T-helper 17 cell (primary cell): ENCODE measurements at regions not wholly inside any gene's neighbourhood (a gene's known extent, or its start where the extent isn't known, plus 50 kb on each side); places are given as distances from the start of the nearest gene placed in this dataset.

Experiments used
- ATAC-seq: fragments of 150-1000 bp; cut with Tn5 transposase; 2 replicates; pipeline ENCODE4 v1.10.0; 2021; ENCODE audit warnings: mild to moderate bottlenecking, moderate library complexity
- DNase-seq, 3 donors: peaks; one replicate each; pipeline versions ENCODE4 v3.0.0 to v3.0.0-alpha.2; 2020 to 2021
- H3K9me3 ChIP-seq: one replicate; pipeline ENCODE4 v1.7.0; 2013; ENCODE audit warnings: low read length, mild to moderate bottlenecking; ENCODE audit not compliant: control insufficient read depth, poor library complexity, severe bottlenecking
- H3K27ac Mint-ChIP-seq: one replicate; pipeline ENCODE4 v1.8.0; 2022; ENCODE audit warnings: mild to moderate bottlenecking, moderate library complexity, mixed read lengths
- H3K27me3 Mint-ChIP-seq: one replicate; pipeline ENCODE4 v1.8.0; 2022; ENCODE audit warnings: mixed read lengths
- H3K36me3 Mint-ChIP-seq: one replicate; pipeline ENCODE4 v1.8.0; 2022; ENCODE audit warnings: low read depth, mixed read lengths
- H3K4me1 Mint-ChIP-seq: one replicate; pipeline ENCODE4 v1.8.0; 2022; ENCODE audit warnings: mild to moderate bottlenecking, mixed read lengths
- H3K4me3 Mint-ChIP-seq: one replicate; pipeline ENCODE4 v1.8.0; 2022; ENCODE audit warnings: mild to moderate bottlenecking, moderate library complexity, mixed read lengths

DNA sequence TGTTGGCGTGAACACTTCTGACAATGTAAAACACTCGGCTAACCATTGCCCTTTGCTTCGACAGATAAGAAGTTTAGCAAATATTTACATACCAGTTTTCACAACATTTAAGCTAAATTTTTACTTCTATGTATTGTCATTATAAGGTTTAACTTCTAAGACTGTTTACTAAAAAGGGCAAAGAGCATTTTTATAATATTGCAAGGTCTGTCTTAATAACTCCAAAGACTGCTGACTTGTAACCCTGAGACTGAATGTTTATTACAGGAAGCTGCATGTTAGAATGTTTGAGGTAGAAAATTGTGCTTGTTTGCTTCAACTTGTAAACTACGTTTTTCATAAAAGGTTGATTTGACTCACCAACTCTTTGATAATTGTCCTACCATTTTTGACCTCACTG, 213.2 kb upstream of the RPS6KA3 start:
- H3K4me1 Mint-ChIP-seq, result no peaks in the 10 kb centered on the region
- no peak for DNase-seq
- H3K9me3 ChIP-seq, result no peaks in the 10 kb centered on the region
- H3K27me3 Mint-ChIP-seq, result peaks cover 9% of the 10 kb centered on the region
- no peak for ATAC-seq
- H3K4me3 Mint-ChIP-seq, result no peak overlapping the region
- no peak overlapping the region for H3K27ac Mint-ChIP-seq
- H3K36me3 Mint-ChIP-seq, result no peaks in the 10 kb centered on the region

- Mint-ChIP-seq H3K4me1 (no peaks in the 10 kb centered on the region), H3K36me3 (no peaks in the 10 kb centered on the region), H3K27ac (no peak overlapping the region), H3K27me3 (peaks cover 9% of the 10 kb centered on the region), H3K4me3 (no peak overlapping the region)
- no peaks in the 10 kb centered on the region for H3K9me3 ChIP-seq
- ATAC-seq (no peak), DNase-seq (no peak)
Observed at GRCh38 chrX:20479048-20479447, 212.3 kb upstream of the RPS6KA3 start.

DNA sequence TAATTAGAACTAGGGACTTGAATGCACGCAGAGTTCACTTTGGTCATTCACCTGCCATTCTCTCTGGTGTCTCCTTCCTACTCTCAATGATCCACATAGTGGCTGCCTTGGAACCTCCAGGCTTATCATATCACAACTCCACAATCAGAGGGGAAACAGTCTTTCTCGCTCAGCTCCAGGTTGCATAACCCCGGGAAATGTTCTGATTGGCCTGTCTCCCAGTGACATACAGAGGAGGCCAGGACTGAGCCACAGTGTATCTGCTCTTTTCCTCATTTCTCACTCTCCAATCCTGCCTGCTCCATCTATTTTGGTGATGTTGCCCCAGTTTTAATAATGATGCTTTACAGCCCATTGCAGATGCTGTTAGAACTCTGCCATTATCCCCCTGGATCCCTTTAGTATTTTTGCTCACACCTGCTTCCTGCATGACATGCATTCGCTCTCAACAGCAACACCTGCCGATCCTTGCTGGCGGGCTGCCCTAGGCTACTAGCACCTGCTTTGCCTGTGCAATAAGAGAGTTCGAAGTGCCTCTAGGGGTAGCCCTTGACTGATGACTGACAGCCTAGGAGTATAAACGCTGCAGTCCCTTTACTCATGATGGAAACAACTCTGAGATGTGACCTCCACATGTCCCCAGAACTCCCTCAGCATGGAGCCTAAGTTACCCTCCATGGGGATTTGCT, 211.3 kb upstream of the RPS6KA3 start:
- ATAC-seq, result no peak
- no peaks in the 10 kb centered on the region for H3K9me3 ChIP-seq
- no peak overlapping the region for H3K27ac Mint-ChIP-seq
- H3K27me3 Mint-ChIP-seq, result peaks cover 9% of the 10 kb centered on the region
- no peaks in the 10 kb centered on the region for H3K4me1 Mint-ChIP-seq
- no peak for DNase-seq
- H3K36me3 Mint-ChIP-seq, result no peaks in the 10 kb centered on the region
- no peak overlapping the region for H3K4me3 Mint-ChIP-seq

DNA sequence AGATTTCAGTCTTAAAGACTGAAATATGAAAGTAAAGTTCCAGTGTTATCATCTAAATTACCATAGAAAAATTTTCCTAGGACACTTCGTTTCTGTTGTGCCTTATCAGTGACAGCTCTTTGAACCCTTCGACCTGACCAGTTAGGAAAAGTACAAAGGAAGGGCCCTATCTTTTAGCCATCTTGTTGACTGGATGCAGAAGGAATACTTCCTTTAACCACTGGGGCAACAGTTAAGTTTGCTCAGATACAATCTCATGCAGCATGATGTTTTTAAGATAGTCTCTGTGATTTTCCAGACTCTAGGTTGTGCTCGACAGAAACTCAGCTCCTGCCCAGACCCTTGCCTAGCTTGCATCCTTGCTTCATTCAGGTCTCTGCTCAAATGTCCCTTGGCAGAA, 210.5 kb upstream of the RPS6KA3 start:
- Mint-ChIP-seq H3K27ac (no peak overlapping the region), H3K4me3 (no peak overlapping the region), H3K27me3 (peaks cover 9% of the 10 kb centered on the region), H3K36me3 (no peaks in the 10 kb centered on the region), H3K4me1 (no peaks in the 10 kb centered on the region)
- H3K9me3 ChIP-seq, result no peaks in the 10 kb centered on the region
- ATAC-seq (no peak), DNase-seq (no peak)

- Mint-ChIP-seq H3K27me3 (no peaks in the 10 kb centered on the region), H3K4me1 (no peaks in the 10 kb centered on the region), H3K4me3 (no peak overlapping the region), H3K36me3 (no peaks in the 10 kb centered on the region), H3K27ac (no peak overlapping the region)
- DNase-seq (no peak), ATAC-seq (no peak)
- no peaks in the 10 kb centered on the region for H3K9me3 ChIP-seq
Observed at GRCh38 chrX:20472620-20473258, 206.0 kb upstream of the RPS6KA3 start.

GRCh38 chrX:20472148-20472547, 205.4 kb upstream of the RPS6KA3 start:
- Mint-ChIP-seq H3K36me3 (peaks cover 2% of the 10 kb centered on the region), H3K4me1 (no peaks in the 10 kb centered on the region), H3K27me3 (no peaks in the 10 kb centered on the region), H3K4me3 (no peak overlapping the region), H3K27ac (no peak overlapping the region)
- no peaks in the 10 kb centered on the region for H3K9me3 ChIP-seq
- ATAC-seq (no peak), DNase-seq (no peak)

DNA sequence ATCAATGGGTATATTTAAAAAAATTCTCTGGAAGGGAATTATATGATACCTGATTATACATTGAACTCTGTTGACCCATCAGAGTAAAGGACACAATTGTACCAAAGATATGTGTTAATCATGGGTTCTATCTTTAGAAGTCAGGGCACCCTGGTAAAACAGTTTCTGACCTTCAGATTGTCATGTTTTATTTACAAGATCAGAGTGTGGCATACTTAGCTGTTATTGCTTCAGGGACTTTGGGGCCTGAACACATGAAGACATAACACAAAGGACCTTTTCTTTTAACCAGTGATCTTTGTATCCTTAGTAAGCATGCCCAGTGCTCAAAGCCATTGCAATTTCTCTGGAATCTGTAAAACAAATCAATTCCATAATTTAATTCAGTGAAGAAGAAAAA, 204.8 kb upstream of the RPS6KA3 start:
- DNase-seq (no peak), ATAC-seq (no peak)
- H3K4me1 Mint-ChIP-seq, result no peaks in the 10 kb centered on the region
- H3K36me3 Mint-ChIP-seq, result peaks cover 2% of the 10 kb centered on the region
- no peaks in the 10 kb centered on the region for H3K9me3 ChIP-seq
- H3K27ac Mint-ChIP-seq, result no peak overlapping the region
- no peaks in the 10 kb centered on the region for H3K27me3 Mint-ChIP-seq
- no peak overlapping the region for H3K4me3 Mint-ChIP-seq

DNA sequence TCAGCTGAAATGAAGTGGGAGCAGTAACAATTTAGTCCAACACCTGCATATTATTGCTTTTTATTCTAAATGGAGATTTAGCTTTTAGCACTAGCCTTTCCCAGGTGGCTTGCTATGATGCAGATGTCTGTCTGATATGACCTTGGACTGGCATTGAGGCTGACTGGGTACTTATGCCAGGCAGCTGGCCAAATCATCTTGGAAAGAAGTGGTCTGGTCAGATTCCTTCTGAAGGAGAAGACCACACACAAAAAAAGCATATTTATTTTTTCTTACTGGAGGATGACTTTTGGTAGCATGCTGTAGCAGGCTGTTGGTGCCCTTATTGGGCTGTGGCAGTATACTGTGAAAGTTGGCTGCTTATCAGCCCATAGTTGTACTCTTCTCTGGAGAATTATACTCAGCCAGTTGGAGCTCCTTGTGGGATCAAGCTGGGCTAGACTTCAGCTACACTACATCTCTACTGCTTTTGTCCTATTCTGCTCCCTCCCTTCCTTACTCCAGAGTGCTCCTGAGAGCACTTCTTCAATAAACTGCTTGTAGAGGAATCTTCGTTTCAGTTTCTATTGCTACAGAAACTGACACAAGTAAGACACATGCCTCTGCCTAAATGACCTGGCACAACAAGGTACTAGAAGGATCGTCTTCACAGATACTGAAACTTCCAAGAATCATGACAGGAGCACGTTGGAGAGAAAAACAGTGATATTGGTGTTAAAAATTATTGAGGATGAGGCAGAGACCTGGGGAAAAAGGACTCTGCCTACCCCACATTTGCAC, 196.8 kb upstream of the RPS6KA3 start:
- ATAC-seq (no peak), DNase-seq (no peak)
- no peak overlapping the region for H3K27ac Mint-ChIP-seq
- H3K36me3 Mint-ChIP-seq, result peaks cover 4% of the 10 kb centered on the region
- H3K4me1 Mint-ChIP-seq, result peaks cover 12% of the 10 kb centered on the region
- H3K4me3 Mint-ChIP-seq, result no peak overlapping the region
- no peaks in the 10 kb centered on the region for H3K27me3 Mint-ChIP-seq
- no peaks in the 10 kb centered on the region for H3K9me3 ChIP-seq

DNA sequence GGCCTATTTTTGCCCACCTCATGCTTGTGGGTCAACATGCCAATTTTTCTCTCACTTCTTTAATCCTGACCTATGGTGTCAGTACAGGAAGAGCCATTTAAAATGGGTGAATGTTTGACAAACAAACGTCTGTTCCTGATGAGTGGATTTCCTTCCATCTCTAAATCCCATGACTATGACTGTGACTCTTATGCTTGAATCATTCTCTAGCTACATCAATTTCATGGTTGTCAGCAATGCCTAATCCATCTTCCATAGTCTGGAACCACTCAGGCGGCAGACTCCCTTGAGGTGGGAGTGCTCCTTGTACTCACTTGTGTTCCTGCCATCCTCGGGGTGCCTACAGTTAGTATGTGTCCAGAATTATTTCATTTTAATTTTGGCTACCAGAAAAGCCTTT, 194.9 kb upstream of the RPS6KA3 start:
- Mint-ChIP-seq H3K4me3 (no peak overlapping the region), H3K36me3 (peaks cover 2% of the 10 kb centered on the region), H3K4me1 (peaks cover 14% of the 10 kb centered on the region), H3K27me3 (no peaks in the 10 kb centered on the region), H3K27ac (no peak overlapping the region)
- H3K9me3 ChIP-seq, result no peaks in the 10 kb centered on the region
- DNase-seq, result no peak
- no peak for ATAC-seq

GRCh38 chrX:20461002-20461401, 194.3 kb upstream of the RPS6KA3 start:
- ATAC-seq (no peak), DNase-seq (no peak)
- Mint-ChIP-seq H3K4me3 (no peak overlapping the region), H3K27me3 (no peaks in the 10 kb centered on the region), H3K36me3 (peaks cover 2% of the 10 kb centered on the region), H3K4me1 (peaks cover 14% of the 10 kb centered on the region), H3K27ac (no peak overlapping the region)
- no peaks in the 10 kb centered on the region for H3K9me3 ChIP-seq

GRCh38 chrX:20459410-20460350, 193.0 kb upstream of the RPS6KA3 start:
- no peaks in the 10 kb centered on the region for H3K9me3 ChIP-seq
- peaks cover 14% of the 10 kb centered on the region for H3K4me1 Mint-ChIP-seq
- no peak overlapping the region for H3K4me3 Mint-ChIP-seq
- no peak overlapping the region for H3K27ac Mint-ChIP-seq
- H3K27me3 Mint-ChIP-seq, result no peaks in the 10 kb centered on the region
- no peak for DNase-seq
- H3K36me3 Mint-ChIP-seq, result no peaks in the 10 kb centered on the region
- no peak for ATAC-seq

GRCh38 chrX:20456971-20457370, 190.3 kb upstream of the RPS6KA3 start:
- H3K27me3 Mint-ChIP-seq, result no peaks in the 10 kb centered on the region
- no peak overlapping the region for H3K27ac Mint-ChIP-seq
- no peaks in the 10 kb centered on the region for H3K36me3 Mint-ChIP-seq
- H3K4me1 Mint-ChIP-seq, result peaks cover 23% of the 10 kb centered on the region
- DNase-seq (no peak), ATAC-seq (no peak)
- no peak overlapping the region for H3K4me3 Mint-ChIP-seq
- no peaks in the 10 kb centered on the region for H3K9me3 ChIP-seq

DNA sequence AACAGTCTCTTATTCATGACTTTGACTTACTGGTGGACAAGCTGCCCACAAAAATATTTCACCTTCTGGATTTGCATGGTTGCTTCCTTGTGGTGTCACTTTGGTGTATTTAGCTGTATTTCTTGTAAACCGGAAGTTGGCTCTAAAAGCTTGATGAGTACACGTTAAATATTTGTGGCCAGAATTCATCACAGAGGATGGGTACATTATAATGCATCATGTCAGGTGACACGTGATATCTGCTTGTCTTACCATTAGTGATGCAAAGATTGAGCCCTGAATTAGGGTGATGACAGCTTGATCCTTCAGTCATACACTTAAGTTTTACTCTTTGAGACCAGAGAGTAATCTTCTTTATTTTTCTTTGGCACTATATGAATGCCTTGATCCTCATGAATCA, 188.3 kb upstream of the RPS6KA3 start:
- Mint-ChIP-seq H3K4me3 (no peak overlapping the region), H3K4me1 (peaks cover 28% of the 10 kb centered on the region), H3K27me3 (no peaks in the 10 kb centered on the region), H3K27ac (no peak overlapping the region), H3K36me3 (no peaks in the 10 kb centered on the region)
- DNase-seq, result no peak
- no peaks in the 10 kb centered on the region for H3K9me3 ChIP-seq
- ATAC-seq, result no peak
